ENCODE measurements at regions not wholly inside any gene's neighbourhood (a gene's known extent, or its start where the extent isn't known, plus 50 kb on each side); places are given as distances from the start of the nearest gene placed in this dataset.

- 0 out of 2 replicates have a peak, but pooled peaks cover 4% of the 10 kb centered on the region for H3K36me3 ChIP-seq (ENCODE audit: insufficient read depth, low read length)
- H3K27ac ChIP-seq (ENCODE audit: low read depth, low read length): no peak overlapping the region
- no peaks in the 10 kb centered on the region for H3K4me1 ChIP-seq (ENCODE audit: insufficient read depth, low read length)
- peaks cover 64% of the 10 kb centered on the region for H3K9me3 ChIP-seq (ENCODE audit: insufficient read depth, low read depth, low read length)
- no peaks in the 10 kb centered on the region for H3K27me3 ChIP-seq (ENCODE audit: insufficient read depth, low read length)
- 90% methylated on average over 7 of the region's 7 CpGs for WGBS
- no peak overlapping the region for H3K9ac ChIP-seq (ENCODE audit: low read depth, low read length)
- H3K4me3 ChIP-seq (ENCODE audit: low read length): no peak overlapping the region
Measured at GRCh38 chr19:27738569-27739193, 1474.3 kb downstream of the UQCRFS1 start.

GRCh38 chr19:27736225-27736624, 1476.7 kb downstream of the UQCRFS1 start:
- WGBS: 97% methylated on average over 4 of the region's 4 CpGs
- no peaks in the 10 kb centered on the region for H3K4me1 ChIP-seq (ENCODE audit: insufficient read depth, low read length)

GRCh38 chr19:27735314-27735713, 1477.6 kb downstream of the UQCRFS1 start:
- Histone ChIP-seq H3K27me3 (ENCODE audit: insufficient read depth, low read length) (no peaks in the 10 kb centered on the region), H3K36me3 (ENCODE audit: insufficient read depth, low read length) (0 out of 2 replicates have a peak, but pooled peaks cover 7% of the 10 kb centered on the region), H3K4me3 (ENCODE audit: low read length) (no peak overlapping the region), H3K4me1 (ENCODE audit: insufficient read depth, low read length) (no peaks in the 10 kb centered on the region), H3K27ac (ENCODE audit: low read depth, low read length) (no peak overlapping the region), H3K9me3 (ENCODE audit: insufficient read depth, low read depth, low read length) (peaks cover 90% of the 10 kb centered on the region), H3K9ac (ENCODE audit: low read depth, low read length) (no peak overlapping the region)
- WGBS: 95% methylated on average over 5 of the region's 5 CpGs

More at GRCh38 chr19:27736225-27736624, 1476.7 kb downstream of the UQCRFS1 start:
- H3K27me3 ChIP-seq (ENCODE audit: insufficient read depth, low read length): no peaks in the 10 kb centered on the region
- H3K9ac ChIP-seq (ENCODE audit: low read depth, low read length): no peak overlapping the region
- no peak overlapping the region for H3K27ac ChIP-seq (ENCODE audit: low read depth, low read length)
- no peak overlapping the region for H3K4me3 ChIP-seq (ENCODE audit: low read length)
- peaks cover 82% of the 10 kb centered on the region for H3K9me3 ChIP-seq (ENCODE audit: insufficient read depth, low read depth, low read length)
- H3K36me3 ChIP-seq (ENCODE audit: insufficient read depth, low read length): 0 out of 2 replicates have a peak, but pooled peaks cover 4% of the 10 kb centered on the region

GRCh38 chr19:27734496-27735220, 1478.3 kb downstream of the UQCRFS1 start:
- H3K36me3 ChIP-seq (ENCODE audit: insufficient read depth, low read length): peaks cover 12% of the 10 kb centered on the region; the same call in 1 of the 2 replicates
- no peaks in the 10 kb centered on the region for H3K4me1 ChIP-seq (ENCODE audit: insufficient read depth, low read length)
- 86% methylated on average over 5 of the region's 5 CpGs for WGBS
- no peak overlapping the region for H3K27ac ChIP-seq (ENCODE audit: low read depth, low read length)
- H3K9ac ChIP-seq (ENCODE audit: low read depth, low read length): no peak overlapping the region
- H3K9me3 ChIP-seq (ENCODE audit: insufficient read depth, low read depth, low read length): peaks cover 90% of the 10 kb centered on the region
- H3K4me3 ChIP-seq (ENCODE audit: low read length): no peak overlapping the region
- H3K27me3 ChIP-seq (ENCODE audit: insufficient read depth, low read length): no peaks in the 10 kb centered on the region

- Histone ChIP-seq H3K4me1 (ENCODE audit: insufficient read depth, low read length) (no peaks in the 10 kb centered on the region), H3K4me3 (ENCODE audit: low read length) (no peak overlapping the region), H3K36me3 (ENCODE audit: insufficient read depth, low read length) (peaks cover 14% of the 10 kb centered on the region; the same call in 1 of the 2 replicates), H3K27me3 (ENCODE audit: insufficient read depth, low read length) (no peaks in the 10 kb centered on the region), H3K9me3 (ENCODE audit: insufficient read depth, low read depth, low read length) (peaks cover 92% of the 10 kb centered on the region), H3K9ac (ENCODE audit: low read depth, low read length) (no peak overlapping the region), H3K27ac (ENCODE audit: low read depth, low read length) (no peak overlapping the region)
- 91% methylated on average over 4 of the region's 4 CpGs for WGBS
Measured at GRCh38 chr19:27733551-27734266, 1479.2 kb downstream of the UQCRFS1 start.

- Histone ChIP-seq H3K27ac (ENCODE audit: low read depth, low read length) (no peak overlapping the region), H3K4me3 (ENCODE audit: low read length) (no peak overlapping the region), H3K27me3 (ENCODE audit: insufficient read depth, low read length) (no peaks in the 10 kb centered on the region), H3K4me1 (ENCODE audit: insufficient read depth, low read length) (no peaks in the 10 kb centered on the region), H3K36me3 (ENCODE audit: insufficient read depth, low read length) (peaks cover 10% of the 10 kb centered on the region; the same call in 1 of the 2 replicates), H3K9ac (ENCODE audit: low read depth, low read length) (no peak overlapping the region), H3K9me3 (ENCODE audit: insufficient read depth, low read depth, low read length) (peaks cover 97% of the 10 kb centered on the region)
- WGBS: 96% methylated on average over 2 of the region's 2 CpGs
Measured at GRCh38 chr19:27729332-27729731, 1483.6 kb downstream of the UQCRFS1 start.

- H3K27ac ChIP-seq (ENCODE audit: low read depth, low read length): no peak overlapping the region
- 96% methylated on average over 4 of the region's 4 CpGs for whole genome bisulfite sequencing
- no peaks in the 10 kb centered on the region for H3K36me3 ChIP-seq (ENCODE audit: insufficient read depth, low read length)
- H3K9ac ChIP-seq (ENCODE audit: low read depth, low read length): no peak overlapping the region
- no peaks in the 10 kb centered on the region for H3K4me1 ChIP-seq (ENCODE audit: insufficient read depth, low read length)
- peaks cover 96% of the 10 kb centered on the region for H3K9me3 ChIP-seq (ENCODE audit: insufficient read depth, low read depth, low read length)
- no peak overlapping the region for H3K4me3 ChIP-seq (ENCODE audit: low read length)
- no peaks in the 10 kb centered on the region for H3K27me3 ChIP-seq (ENCODE audit: insufficient read depth, low read length)
Measured at GRCh38 chr19:27722625-27723024, 1490.3 kb downstream of the UQCRFS1 start.

GRCh38 chr19:27720155-27720554, 1492.8 kb downstream of the UQCRFS1 start:
- Histone ChIP-seq H3K4me3 (ENCODE audit: low read length) (no peak overlapping the region), H3K36me3 (ENCODE audit: insufficient read depth, low read length) (no peaks in the 10 kb centered on the region), H3K9me3 (ENCODE audit: insufficient read depth, low read depth, low read length) (peaks cover 95% of the 10 kb centered on the region), H3K27me3 (ENCODE audit: insufficient read depth, low read length) (no peaks in the 10 kb centered on the region), H3K4me1 (ENCODE audit: insufficient read depth, low read length) (no peaks in the 10 kb centered on the region), H3K9ac (ENCODE audit: low read depth, low read length) (no peak overlapping the region), H3K27ac (ENCODE audit: low read depth, low read length) (no peak overlapping the region)
- WGBS: 92% methylated on average over 5 of the region's 5 CpGs

GRCh38 chr19:27719034-27719433, 1493.9 kb downstream of the UQCRFS1 start:
- 90% methylated on average over 6 of the region's 6 CpGs for WGBS
- no peak overlapping the region for H3K27ac ChIP-seq (ENCODE audit: low read depth, low read length)

GRCh38 chr19:27718234-27718633, 1494.7 kb downstream of the UQCRFS1 start:
- Histone ChIP-seq H3K27ac (ENCODE audit: low read depth, low read length) (no peak overlapping the region), H3K9me3 (ENCODE audit: insufficient read depth, low read depth, low read length) (peaks cover 95% of the 10 kb centered on the region), H3K27me3 (ENCODE audit: insufficient read depth, low read length) (no peaks in the 10 kb centered on the region), H3K9ac (ENCODE audit: low read depth, low read length) (no peak overlapping the region), H3K4me1 (ENCODE audit: insufficient read depth, low read length) (no peaks in the 10 kb centered on the region), H3K36me3 (ENCODE audit: insufficient read depth, low read length) (no peaks in the 10 kb centered on the region), H3K4me3 (ENCODE audit: low read length) (no peak overlapping the region)
- 89% methylated on average over 4 of the region's 4 CpGs for WGBS

More at GRCh38 chr19:27719034-27719433, 1493.9 kb downstream of the UQCRFS1 start:
- Histone ChIP-seq H3K9ac (ENCODE audit: low read depth, low read length) (no peak overlapping the region), H3K9me3 (ENCODE audit: insufficient read depth, low read depth, low read length) (peaks cover 95% of the 10 kb centered on the region), H3K4me3 (ENCODE audit: low read length) (no peak overlapping the region), H3K36me3 (ENCODE audit: insufficient read depth, low read length) (no peaks in the 10 kb centered on the region), H3K4me1 (ENCODE audit: insufficient read depth, low read length) (no peaks in the 10 kb centered on the region), H3K27me3 (ENCODE audit: insufficient read depth, low read length) (no peaks in the 10 kb centered on the region)

- H3K4me1 ChIP-seq (ENCODE audit: insufficient read depth, low read length): no peaks in the 10 kb centered on the region
- H3K36me3 ChIP-seq (ENCODE audit: insufficient read depth, low read length): no peaks in the 10 kb centered on the region
- H3K4me3 ChIP-seq (ENCODE audit: low read length): no peak overlapping the region
- H3K9ac ChIP-seq (ENCODE audit: low read depth, low read length): no peak overlapping the region
- H3K27me3 ChIP-seq (ENCODE audit: insufficient read depth, low read length): no peaks in the 10 kb centered on the region
- no peak overlapping the region for H3K27ac ChIP-seq (ENCODE audit: low read depth, low read length)
- peaks cover 95% of the 10 kb centered on the region for H3K9me3 ChIP-seq (ENCODE audit: insufficient read depth, low read depth, low read length)
Measured at GRCh38 chr19:27717825-27718224, 1495.1 kb downstream of the UQCRFS1 start.
